ENCODE measurements at regions not wholly inside any gene's neighbourhood (a gene's known extent, or its start where the extent isn't known, plus 50 kb on each side); places are given as distances from the start of the nearest gene placed in this dataset.

DNA sequence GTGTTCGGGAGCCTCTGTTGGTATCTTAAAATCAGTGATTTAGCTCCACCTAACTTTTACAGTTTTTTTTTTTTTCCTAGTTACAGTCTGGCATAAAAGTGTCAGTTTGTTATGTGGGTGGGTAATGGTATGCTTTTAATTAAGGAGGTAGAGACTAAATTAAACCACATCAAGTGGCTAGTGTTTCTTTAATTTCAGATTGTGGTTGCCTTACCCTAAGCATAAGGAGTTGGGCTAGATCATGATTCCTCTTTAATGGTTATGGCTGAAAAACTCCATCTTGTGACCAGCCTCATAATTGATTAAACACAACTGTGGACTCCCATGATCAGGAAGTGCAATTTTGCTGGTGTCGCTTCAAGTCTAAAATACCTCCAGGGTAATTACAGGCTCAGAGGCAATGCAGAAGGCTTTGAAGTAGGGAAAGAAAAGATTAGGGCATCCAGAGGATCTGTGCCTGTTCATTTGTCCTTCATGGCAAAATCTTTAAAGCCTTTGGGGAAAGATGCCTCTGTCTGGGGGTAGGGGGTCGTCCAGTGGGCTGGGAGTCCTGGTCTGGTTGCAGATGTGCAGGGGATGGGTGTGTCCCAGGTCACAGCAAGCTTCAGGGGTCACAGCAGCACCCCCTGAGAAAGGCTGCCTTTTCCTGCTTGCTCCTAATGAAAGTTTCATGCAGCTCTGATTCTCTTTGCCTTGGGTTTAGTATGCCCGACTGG, 579.2 kb downstream of the BCL11A start:
- Histone ChIP-seq H3K14ac (ENCODE audit: insufficient read length) (no peak overlapping the region), H3K4me1 (replicated peaks in 1 of 4; ENCODE audit: control insufficient read depth in 3 of 4, insufficient read depth in 4 of 4, low read length in 3 of 4) (peaks cover 0 to 2% (median 0%) of the 10 kb centered on the region in 4 experiments; a peak in 1 of 7 replicates), H2AK5ac (ENCODE audit: low read depth, low read length) (no peak overlapping the region), H3K4me3 (ENCODE audit: extremely low read depth in 1 of 4, insufficient read depth in 2 of 4, low read depth in 3 of 4, low read length in 4 of 4) (no peak overlapping the region), H2BK5ac (ENCODE audit: low read depth, low read length) (no peak overlapping the region), H3K9me3 (ENCODE audit: insufficient read depth in 2 of 2, low read depth in 1 of 2, low read length in 1 of 2) (no peaks in the 10 kb centered on the region), H2AFZ (ENCODE audit: low read length) (no peak overlapping the region), H2BK15ac (ENCODE audit: low read length) (no peak overlapping the region), H3K36me3 (ENCODE audit: control insufficient read depth in 2 of 4, insufficient read depth in 4 of 4, low read length in 3 of 4) (no peaks in the 10 kb centered on the region), H2BK12ac (ENCODE audit: low read depth, low read length) (no peak overlapping the region), H3K23ac (ENCODE audit: insufficient read length) (no peak overlapping the region), H4K91ac (replicated peaks; ENCODE audit: insufficient read length, low read length) (no peak overlapping the region), H3K79me2 (ENCODE audit: control insufficient read depth in 1 of 2, insufficient read depth in 2 of 2, low read length in 2 of 2) (no peaks in the 10 kb centered on the region), H3K18ac (ENCODE audit: extremely low read depth, low read length) (no peak overlapping the region), H2BK20ac (ENCODE audit: low read length) (no peak overlapping the region), H3K56ac (replicated peaks; ENCODE audit: insufficient read length, low read depth, low read length) (no peak overlapping the region), H4K5ac (ENCODE audit: insufficient read length, low read depth, low read length) (no peak overlapping the region), H3K4me2 (ENCODE audit: insufficient read depth in 1 of 2, low read depth in 2 of 2, low read length in 2 of 2) (no peak overlapping the region), H4K20me1 (replicated peaks in 1 of 2; ENCODE audit: control insufficient read depth in 1 of 2, insufficient read depth in 2 of 2, low read length in 2 of 2) (no peaks in the 10 kb centered on the region), H4K8ac (ENCODE audit: extremely low read depth, insufficient read depth, low read length) (no peak overlapping the region), H3K27ac (ENCODE audit: low read depth, low read length) (no peak overlapping the region), H3K79me1 (ENCODE audit: low read depth, low read length) (no peaks in the 10 kb centered on the region), H3K23me2 (ENCODE audit: low read depth, low read length) (no peaks in the 10 kb centered on the region), H3K4ac (replicated peaks; ENCODE audit: insufficient read length, low read depth, low read length) (no peak overlapping the region), H3K9ac (replicated peaks in 1 of 4; ENCODE audit: extremely low read depth in 1 of 4, low read depth in 3 of 4, low read length in 3 of 4) (no peak overlapping the region), H3K27me3 (replicated peaks in 1 of 4; ENCODE audit: control insufficient read depth in 3 of 4, extremely low read depth in 1 of 4, insufficient read depth in 3 of 4, low read length in 3 of 4) (no peaks in the 10 kb centered on the region), H2BK120ac (replicated peaks; ENCODE audit: low read depth, low read length) (no peak overlapping the region)
- TF ChIP-seq HDAC6 (IDR thresholded peaks at IDR 0.05; ENCODE audit: low read depth, low read length) (no peak), JUND (IDR thresholded peaks at IDR 0.05; ENCODE audit: low read length) (no peak), ASH2L (IDR thresholded peaks at IDR 0.05; ENCODE audit: low read length) (no peak), CEBPB (IDR thresholded peaks at IDR 0.05; ENCODE audit: low read depth, low read length) (no peak), RNF2 (IDR thresholded peaks at IDR 0.05; ENCODE audit: borderline replicate concordance, low read depth, low read length, missing control alignments, poor library complexity, severe bottlenecking) (no peak), CTBP2 (IDR thresholded peaks at IDR 0.05; ENCODE audit: borderline replicate concordance, insufficient read depth, insufficient read length, low read length) (no peak), BACH1 (IDR thresholded peaks at IDR 0.05; ENCODE audit: low read length) (no peak), KDM4A (IDR thresholded peaks at IDR 0.05; ENCODE audit: low read depth, low read length, severe bottlenecking) (no peak), PHF8 (conservative IDR thresholded peaks at IDR 0.05; ENCODE audit: low read depth, low read length) (no peak), MAFK (IDR thresholded peaks at IDR 0.05; ENCODE audit: low read depth, low read length) (no peak), CHD2 (IDR thresholded peaks at IDR 0.05; ENCODE audit: low read length) (no peak), SAP30 (IDR thresholded peaks at IDR 0.05; ENCODE audit: insufficient read depth, insufficient replicate concordance, low read length) (no peak), POU5F1 (IDR thresholded peaks at IDR 0.05; ENCODE audit: low read depth, low read length) (no peak), POLR2A (IDR thresholded peaks at IDR 0.05; ENCODE audit: control extremely low read depth in 1 of 2, low read depth in 2 of 2, low read length in 2 of 2) (no peak)
- CTCF ChIA-PET (ENCODE audit: partially characterized antibody), result interaction anchor here (0.7 to 2.4 kb wide), 3 partner anchors 10 to 47 kb away, joined by 3 to 11 read pairs (median 4); no protein-coding TSS in a partner anchor
- POLR2A ChIA-PET (ENCODE audit: partially characterized antibody), result no interaction called here
- DNase-seq (ENCODE audit: low read depth in 1 of 2, low spot score in 2 of 2) (no peak), FAIRE-seq (no peak)
- 98% methylated on average over 4 of the region's 4 CpGs; no CpG with 5 or more reads in 1 of the 2 experiments for WGBS, 2 experiments (ENCODE audit: extremely low coverage in 1 of 2, insufficient coverage in 1 of 2, insufficient read length in 1 of 2, insufficient replicate concordance in 2 of 2, low coverage in 1 of 2, low lambda C conversion rate in 2 of 2, missing lambda C conversion rate in 1 of 2)
